ENCODE measurements at regions not wholly inside any gene's neighbourhood (a gene's known extent, or its start where the extent isn't known, plus 50 kb on each side); places are given as distances from the start of the nearest gene placed in this dataset.

DNA sequence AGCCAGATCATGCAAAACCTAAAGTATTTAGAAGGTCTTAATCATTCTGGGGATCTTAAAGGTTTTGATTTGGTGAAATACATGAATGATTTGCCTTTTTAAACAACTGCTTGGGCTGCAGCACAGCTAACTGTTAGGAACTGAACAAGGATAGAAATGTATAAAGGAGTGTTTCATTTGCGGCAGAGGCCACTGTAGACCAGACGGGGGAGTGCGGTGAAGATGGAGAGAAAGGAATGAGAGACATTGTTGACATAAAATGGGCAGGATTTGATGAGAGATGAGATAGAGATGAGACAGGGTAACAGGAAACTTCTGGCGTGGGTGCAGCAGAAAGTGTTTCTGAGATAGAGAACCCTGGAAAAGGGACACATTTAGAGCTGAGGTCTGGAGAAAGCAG lies 308.1 kb downstream of the TMX3 start:
- TF ChIP-seq CTCF (conservative IDR thresholded peaks at IDR 0.05; ENCODE audit: low read length) (no peak), EZH2phosphoT487 (IDR thresholded peaks at IDR 0.05; ENCODE audit: borderline replicate concordance) (no peak)
